ENCODE measurements at regions not wholly inside any gene's neighbourhood (a gene's known extent, or its start where the extent isn't known, plus 50 kb on each side); places are given as distances from the start of the nearest gene placed in this dataset.

DNA sequence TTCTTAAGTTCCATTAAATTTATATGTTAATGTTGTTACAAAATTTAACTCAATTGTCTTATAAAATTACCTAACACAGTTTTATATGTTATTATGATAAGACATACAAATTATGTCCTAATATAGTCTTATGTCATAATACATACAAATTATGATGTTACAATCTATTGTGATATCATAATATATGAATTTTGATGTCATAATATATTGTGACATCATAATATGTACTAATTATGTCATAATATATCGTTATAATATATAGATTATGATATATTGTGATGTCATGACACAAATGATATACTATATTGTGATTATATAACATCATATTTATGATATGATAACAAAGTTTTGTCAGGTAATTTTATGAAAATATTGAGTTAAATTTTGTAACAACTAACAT lies 1789.6 kb downstream of the TP53TG3F start:
- FAIRE-seq, result no peak
- Histone ChIP-seq H3K27ac (ENCODE audit: low read depth, low read length) (no peak overlapping the region), H3K9ac (ENCODE audit: low read length) (no peak overlapping the region), H2AFZ (ENCODE audit: low read depth, low read length) (no peak overlapping the region), H3K36me3 (ENCODE audit: insufficient read depth, low read length) (no peaks in the 10 kb centered on the region), H3K4me3 (ENCODE audit: insufficient read depth, low read depth, low read length) (no peak overlapping the region), H4K20me1 (ENCODE audit: insufficient read depth, low read length) (no peaks in the 10 kb centered on the region), H3K27me3 (ENCODE audit: insufficient read depth, low read length) (no peaks in the 10 kb centered on the region), H3K79me2 (ENCODE audit: insufficient read depth, low read length) (no peaks in the 10 kb centered on the region), H3K4me1 (ENCODE audit: insufficient read depth, low read length) (no peaks in the 10 kb centered on the region), H3K4me2 (ENCODE audit: low read length) (no peak overlapping the region), H3K9me3 (ENCODE audit: insufficient read depth, low read depth, low read length) (peaks cover 22% of the 10 kb centered on the region)
- H3K4me1 Mint-ChIP-seq (ENCODE audit: low read depth, unreplicated experiment), result no peaks in the 10 kb centered on the region
- TF ChIP-seq, protein P1, sequence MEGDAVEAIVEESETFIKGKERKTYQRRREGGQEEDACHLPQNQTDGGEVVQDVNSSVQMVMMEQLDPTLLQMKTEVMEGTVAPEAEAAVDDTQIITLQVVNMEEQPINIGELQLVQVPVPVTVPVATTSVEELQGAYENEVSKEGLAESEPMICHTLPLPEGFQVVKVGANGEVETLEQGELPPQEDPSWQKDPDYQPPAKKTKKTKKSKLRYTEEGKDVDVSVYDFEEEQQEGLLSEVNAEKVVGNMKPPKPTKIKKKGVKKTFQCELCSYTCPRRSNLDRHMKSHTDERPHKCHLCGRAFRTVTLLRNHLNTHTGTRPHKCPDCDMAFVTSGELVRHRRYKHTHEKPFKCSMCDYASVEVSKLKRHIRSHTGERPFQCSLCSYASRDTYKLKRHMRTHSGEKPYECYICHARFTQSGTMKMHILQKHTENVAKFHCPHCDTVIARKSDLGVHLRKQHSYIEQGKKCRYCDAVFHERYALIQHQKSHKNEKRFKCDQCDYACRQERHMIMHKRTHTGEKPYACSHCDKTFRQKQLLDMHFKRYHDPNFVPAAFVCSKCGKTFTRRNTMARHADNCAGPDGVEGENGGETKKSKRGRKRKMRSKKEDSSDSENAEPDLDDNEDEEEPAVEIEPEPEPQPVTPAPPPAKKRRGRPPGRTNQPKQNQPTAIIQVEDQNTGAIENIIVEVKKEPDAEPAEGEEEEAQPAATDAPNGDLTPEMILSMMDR (IDR thresholded peaks at IDR 0.05; ENCODE audit: insufficient read depth, low read depth, low read length), result no peak
- TF ChIP-seq EZH2 (IDR thresholded peaks at IDR 0.05; ENCODE audit: insufficient read depth, low read length), result no peak
- DNase-seq (ENCODE audit: low read depth), result no peak
- H3K9me3 Mint-ChIP-seq (ENCODE audit: unreplicated experiment), result peaks cover 2% of the 10 kb centered on the region
- H3K4me3 Mint-ChIP-seq (ENCODE audit: unreplicated experiment), result no peak overlapping the region
- no peak overlapping the region for H3K27ac Mint-ChIP-seq (ENCODE audit: unreplicated experiment)
- H3K27me3 Mint-ChIP-seq (ENCODE audit: low read depth, unreplicated experiment), result no peaks in the 10 kb centered on the region
- H3K36me3 Mint-ChIP-seq (ENCODE audit: low read depth, unreplicated experiment), result no peaks in the 10 kb centered on the region

DNA sequence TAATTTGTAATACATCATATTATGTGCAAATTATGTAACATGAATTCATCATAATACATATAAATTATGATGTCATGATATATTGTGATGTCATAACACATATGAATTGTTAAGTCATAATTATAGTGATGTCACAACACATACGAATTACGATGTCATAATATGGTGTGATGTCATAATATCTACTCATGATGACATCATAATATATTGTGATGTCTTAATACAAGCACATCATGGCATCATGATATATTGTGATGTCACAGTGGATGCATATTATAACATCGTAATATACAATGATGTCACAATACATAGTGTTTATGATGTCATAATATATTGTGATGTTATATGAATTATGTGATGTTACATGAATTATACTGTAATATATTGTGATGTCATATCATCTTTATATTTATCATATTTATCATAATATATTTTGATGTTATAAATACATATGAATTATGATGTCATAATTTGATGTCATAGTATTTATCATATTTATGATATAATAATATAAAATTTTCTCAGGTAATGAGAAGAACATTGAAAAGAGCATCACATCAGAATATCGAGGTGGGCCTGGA lies 1793.0 kb downstream of the TP53TG3F start:
- H3K27me3 Mint-ChIP-seq (ENCODE audit: low read depth, unreplicated experiment), result no peaks in the 10 kb centered on the region

More for the DNA sequence above, 1793.0 kb downstream of the TP53TG3F start:
- H3K36me3 ChIP-seq (ENCODE audit: insufficient read depth, low read length), result no peaks in the 10 kb centered on the region
- no peak overlapping the region for H3K27ac ChIP-seq (ENCODE audit: low read depth, low read length)
- no peaks in the 10 kb centered on the region for H3K79me2 ChIP-seq (ENCODE audit: insufficient read depth, low read length)
- no peaks in the 10 kb centered on the region for H3K36me3 Mint-ChIP-seq (ENCODE audit: low read depth, unreplicated experiment)
- TF ChIP-seq, protein P1 (IDR thresholded peaks at IDR 0.05; ENCODE audit: insufficient read depth, low read depth, low read length), result no peak
- no peak for TF ChIP-seq EZH2 (IDR thresholded peaks at IDR 0.05; ENCODE audit: insufficient read depth, low read length)
- DNase-seq (ENCODE audit: low read depth) (peak; percentile 1), FAIRE-seq (no peak)
- no peak overlapping the region for H2AFZ ChIP-seq (ENCODE audit: low read depth, low read length)
- no peak overlapping the region for H3K9ac ChIP-seq (ENCODE audit: low read length)
- no peak overlapping the region for H3K4me3 Mint-ChIP-seq (ENCODE audit: unreplicated experiment)
- H4K20me1 ChIP-seq (ENCODE audit: insufficient read depth, low read length), result no peaks in the 10 kb centered on the region
- no peaks in the 10 kb centered on the region for H3K27me3 ChIP-seq (ENCODE audit: insufficient read depth, low read length)
- H3K4me3 ChIP-seq (ENCODE audit: insufficient read depth, low read depth, low read length), result no peak overlapping the region
- H3K4me1 Mint-ChIP-seq (ENCODE audit: low read depth, unreplicated experiment), result no peaks in the 10 kb centered on the region
- no peaks in the 10 kb centered on the region for H3K4me1 ChIP-seq (ENCODE audit: insufficient read depth, low read length)
- H3K9me3 ChIP-seq (ENCODE audit: insufficient read depth, low read depth, low read length), result peaks cover 13% of the 10 kb centered on the region
- H3K27ac Mint-ChIP-seq (ENCODE audit: unreplicated experiment), result no peak overlapping the region
- no peaks in the 10 kb centered on the region for H3K9me3 Mint-ChIP-seq (ENCODE audit: unreplicated experiment)
- no peak overlapping the region for H3K4me2 ChIP-seq (ENCODE audit: low read length)

Data from astrocyte (in vitro differentiated cells and primary cell).